GM19452 (cell line): ENCODE measurements at regions not wholly inside any gene's neighbourhood (a gene's known extent, or its start where the extent isn't known, plus 50 kb on each side); places are given as distances from the start of the nearest gene placed in this dataset.

Source experiments
- ATAC-seq: cut with Tn5 transposase; IDR thresholded peaks from one replicate; pipeline ENCODE4 v1.9.1; 2021; ENCODE audit not compliant: unreplicated experiment

DNA sequence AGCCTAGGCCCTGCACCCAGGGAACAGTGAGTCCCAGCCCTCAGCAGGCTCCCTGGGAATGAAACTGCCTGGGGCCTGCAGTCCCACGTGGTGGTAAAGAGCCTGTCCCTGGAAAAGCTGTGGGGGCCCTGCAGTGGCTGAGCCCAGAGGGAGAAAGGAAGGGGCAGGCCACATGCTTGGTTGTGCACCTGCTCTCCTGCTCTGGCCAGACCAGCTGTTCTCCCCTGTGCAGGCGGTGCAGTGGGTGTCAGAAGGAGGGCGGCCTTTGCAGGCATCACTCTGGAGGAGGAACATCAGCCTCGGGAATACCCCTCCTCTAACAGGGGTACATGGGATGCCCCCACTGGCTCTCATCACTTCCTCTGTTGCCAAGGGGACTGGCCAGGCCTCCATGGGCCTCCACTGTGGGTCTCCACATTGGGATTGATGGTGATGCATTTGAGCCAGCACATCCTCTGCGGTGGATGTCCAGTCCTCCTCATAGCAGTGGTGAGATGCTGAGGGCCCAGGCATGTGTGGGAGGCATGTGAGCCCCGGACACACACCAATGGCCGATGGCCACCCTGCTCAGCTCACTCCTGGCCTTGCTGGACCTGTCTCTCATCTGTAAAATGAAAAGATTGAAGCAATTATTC is 690.4 kb downstream of the BRD1 start:
- no peak for ATAC-seq

DNA sequence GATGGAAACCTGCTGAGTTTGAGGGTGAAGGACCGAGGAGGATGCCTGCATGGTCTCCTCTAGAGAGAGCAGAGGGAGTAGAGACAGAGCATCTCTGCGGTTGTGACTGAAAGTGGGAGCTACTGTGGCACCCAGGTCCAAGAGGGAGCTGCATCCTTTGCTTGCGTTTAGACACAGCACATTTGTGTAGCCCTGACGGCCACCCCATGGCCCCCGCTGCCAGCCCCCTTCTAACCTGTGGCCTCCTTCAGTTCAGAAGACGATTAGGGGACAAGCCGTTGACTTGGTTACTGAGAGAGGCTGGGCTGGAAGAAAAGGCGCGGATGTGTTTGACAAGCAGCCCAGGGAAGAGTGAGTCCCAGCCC is 690.9 kb downstream of the BRD1 start:
- no peak for ATAC-seq

DNA sequence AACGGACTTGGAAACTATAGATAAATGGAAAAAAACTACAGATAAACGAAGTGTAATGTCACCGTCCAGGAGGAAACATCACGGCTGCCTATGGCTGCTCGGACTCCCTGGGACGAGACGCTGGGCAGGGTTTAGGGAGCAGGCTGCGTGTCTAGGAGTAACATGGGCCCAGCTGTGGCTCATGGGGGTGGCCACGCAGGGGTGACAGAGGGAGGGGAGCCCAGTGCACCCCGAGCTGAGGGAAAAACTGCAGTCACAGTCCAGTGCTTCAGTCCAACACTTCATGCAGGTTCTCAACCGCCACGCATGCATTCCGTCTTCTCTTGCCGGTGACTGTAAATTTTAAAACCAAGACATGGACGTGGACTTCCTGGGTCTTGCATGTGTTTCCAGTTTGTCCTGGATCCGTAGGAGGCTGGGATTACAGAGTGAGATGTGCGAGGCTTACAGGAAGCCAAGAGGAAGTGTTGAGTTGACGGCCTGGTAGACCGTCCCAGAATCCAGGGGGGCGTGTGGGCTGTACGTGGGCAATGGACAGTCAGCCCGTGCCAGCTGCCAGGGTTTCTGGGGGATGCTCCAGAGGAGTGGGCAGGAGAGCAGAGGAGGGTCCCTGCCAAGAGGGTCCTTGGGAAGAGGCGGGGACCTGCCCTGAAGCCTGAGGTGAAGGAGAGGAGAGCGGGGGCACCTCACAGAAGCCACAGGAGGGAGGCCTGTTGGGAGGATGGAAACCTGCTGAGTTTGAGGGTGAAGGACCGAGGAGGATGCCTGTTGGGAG is 691.4 kb downstream of the BRD1 start:
- ATAC-seq, result no peak

DNA sequence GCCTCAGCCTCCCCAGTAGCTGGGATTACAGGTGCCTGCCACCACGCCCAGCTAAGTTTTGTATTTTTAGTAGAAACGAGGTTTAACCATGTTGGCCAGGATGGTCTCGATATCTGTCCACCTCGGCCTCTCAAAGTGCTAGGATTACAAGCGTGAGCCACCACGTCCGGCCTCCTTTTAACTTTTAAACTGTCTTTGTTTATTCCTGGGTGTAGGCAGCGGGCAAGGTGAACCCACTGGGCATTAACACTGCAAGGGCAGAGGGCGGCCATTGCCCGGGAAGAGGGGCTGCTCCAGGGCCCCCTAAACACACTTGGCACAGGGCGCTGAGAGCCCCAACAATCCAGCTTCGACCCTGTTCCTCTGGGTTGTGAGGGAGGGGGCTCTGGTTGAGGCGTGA is 693.6 kb downstream of the BRD1 start:
- ATAC-seq, result no peak

DNA sequence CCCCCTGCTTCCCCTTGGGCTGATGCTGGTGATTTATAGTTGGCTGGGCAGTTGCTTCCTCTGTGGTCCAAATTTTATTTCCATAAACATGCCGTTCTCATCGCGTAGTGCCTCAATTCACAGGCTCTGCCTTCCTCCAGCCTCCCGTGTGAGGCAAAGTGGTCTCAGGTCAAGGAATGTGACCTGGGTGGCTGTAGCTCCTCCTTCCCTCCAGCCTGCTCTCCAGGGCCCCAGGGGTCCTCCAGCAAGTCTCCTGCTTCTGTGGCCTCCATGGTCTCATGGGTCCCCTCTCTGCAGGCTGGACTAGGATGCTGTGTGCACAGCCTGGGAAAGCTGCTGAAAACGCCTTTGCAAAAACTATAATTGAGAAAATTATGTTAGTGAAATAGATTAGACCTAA is 694.1 kb downstream of the BRD1 start:
- ATAC-seq, result no peak

DNA sequence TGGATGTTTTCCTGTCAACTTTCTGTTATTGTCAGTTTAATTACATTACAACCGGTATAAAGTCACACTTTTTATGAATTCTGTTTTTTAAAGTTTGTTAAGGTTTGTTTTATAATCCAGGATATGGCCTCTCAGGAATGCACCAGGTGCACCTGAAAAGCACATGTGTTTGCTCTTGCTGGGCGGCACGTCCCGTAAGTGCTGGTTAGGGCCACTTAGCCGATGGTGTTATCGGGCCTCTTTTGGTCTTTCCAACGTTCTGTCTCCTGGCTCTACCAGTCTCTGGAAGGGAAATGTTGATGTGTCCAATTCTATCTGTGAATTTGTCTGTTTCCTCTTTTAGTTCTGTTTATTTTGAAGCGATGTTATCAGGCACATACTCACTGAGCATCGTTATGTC is 695.7 kb downstream of the BRD1 start:
- no peak for ATAC-seq

DNA sequence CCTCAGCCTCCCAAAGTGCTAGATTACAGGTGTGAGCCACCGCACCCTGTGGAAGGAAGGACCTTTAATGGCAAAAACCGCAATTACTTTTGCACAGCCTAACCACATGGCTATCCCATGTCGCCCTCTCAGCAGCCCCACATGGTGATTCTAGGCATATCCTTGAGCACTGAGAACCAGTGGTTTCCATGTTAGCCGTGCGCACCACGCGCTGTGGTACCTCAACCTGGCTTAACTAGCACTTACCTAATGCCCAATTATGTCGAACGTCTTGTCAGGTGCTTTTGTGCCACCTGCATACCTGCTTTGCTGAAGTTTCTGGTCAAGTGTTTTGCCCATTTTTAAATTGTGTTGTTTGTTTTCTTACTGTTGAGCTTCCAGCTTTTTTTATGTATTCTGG is 697.9 kb downstream of the BRD1 start:
- no peak for ATAC-seq

DNA sequence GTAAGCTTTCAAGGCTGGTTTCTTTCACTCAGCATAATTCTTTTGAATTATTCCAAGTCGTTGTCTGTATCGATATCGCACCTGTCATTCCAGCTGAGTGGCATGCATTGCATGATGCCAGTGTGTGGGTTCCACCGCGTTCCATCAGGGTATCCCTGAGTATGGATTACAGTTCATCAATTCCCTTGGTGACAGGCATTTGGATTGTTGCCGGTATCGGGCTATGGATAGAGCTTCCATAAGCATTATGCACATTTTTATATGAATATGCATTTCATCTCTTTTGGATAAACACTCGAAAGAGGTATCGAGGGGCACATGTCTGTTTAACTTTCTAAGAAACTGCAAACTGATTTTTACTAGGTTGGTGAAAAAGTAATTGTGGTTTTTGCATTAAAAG is 698.8 kb downstream of the BRD1 start:
- no peak for ATAC-seq

DNA sequence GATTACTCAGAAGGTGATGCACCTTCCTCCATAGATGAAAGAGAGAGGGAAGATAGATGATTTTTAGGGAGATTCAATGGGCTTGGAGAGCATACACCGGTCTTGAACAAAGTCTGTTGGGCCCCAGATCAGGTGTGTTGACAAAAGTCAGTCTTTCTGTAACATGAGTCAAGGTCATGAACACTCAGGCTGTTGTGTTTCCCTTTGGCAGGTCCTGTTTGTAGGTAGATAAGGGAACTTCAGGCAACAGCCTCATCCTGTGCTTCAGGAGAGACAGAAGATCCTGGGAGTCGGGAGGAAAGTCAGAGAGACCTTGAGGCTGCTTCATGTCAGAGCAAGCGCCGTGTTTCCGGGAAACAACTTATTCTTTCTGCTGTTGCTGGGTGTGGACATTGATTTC is 703.1 kb downstream of the BRD1 start:
- no peak for ATAC-seq

DNA sequence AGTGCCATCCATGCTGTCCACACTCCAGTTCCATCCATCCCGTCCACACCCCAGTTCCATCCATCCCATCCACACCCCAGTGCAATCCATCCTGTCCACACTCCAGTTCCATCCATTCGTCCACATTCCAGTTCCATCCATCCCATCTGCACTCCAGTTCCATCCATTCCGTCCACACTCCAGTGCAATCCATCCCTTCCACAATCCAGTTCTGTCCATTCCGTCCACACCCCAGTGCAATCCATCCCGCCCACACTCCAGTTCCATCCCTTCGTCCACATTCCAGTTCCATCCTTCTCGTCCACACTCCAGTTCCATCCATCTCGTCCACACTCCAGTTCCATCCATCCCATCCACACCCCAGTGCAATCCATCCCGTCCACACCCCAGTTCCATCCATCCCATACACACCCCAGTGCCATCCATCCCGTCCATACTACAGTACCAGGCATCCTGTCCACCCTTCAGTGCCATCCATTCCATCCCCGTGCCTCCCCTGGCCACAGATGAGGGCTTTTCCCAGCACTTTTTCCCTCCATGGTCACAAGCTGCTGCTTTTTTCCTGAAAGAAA is 704.0 kb downstream of the BRD1 start:
- no peak for ATAC-seq

DNA sequence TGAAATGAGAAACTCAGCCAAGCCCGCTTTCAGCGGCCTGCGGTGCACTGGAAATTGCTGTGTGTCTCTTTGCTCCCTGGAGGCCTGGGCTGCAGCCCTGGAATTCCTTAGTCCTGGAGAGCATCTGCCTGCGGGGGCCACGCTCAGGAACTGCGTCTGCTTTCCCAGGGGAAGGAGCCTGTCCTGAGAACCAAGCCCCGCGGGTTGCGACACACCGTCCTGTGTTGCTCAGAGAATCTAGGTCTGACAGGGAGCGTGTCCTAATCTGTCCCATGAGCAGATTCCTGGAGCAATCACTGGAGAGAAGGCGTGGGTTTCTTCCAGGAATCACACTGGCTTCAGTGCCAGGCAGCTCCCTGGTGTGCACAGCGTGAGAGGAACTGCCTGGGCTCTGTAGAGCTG is 708.1 kb downstream of the BRD1 start:
- no peak for ATAC-seq

DNA sequence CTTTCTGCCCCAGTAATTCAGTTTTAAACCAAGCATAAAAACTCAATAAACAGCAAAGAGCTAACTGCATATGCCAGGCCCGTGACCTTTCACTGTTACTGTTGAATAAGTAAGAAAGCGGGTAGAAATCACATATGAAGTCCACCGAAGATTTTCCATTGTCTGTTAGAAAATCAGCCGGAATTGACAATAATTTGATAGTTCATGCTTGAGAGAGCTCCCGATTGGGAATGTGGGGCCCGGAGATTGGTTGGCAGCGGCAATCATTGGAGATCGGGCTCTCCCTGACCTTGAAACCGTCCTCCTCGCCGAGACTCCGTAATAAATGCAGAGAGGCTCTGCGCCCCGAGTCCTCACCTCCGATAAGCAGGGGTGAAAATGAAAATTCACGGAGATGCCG is 709.6 kb downstream of the BRD1 start:
- no peak for ATAC-seq

DNA sequence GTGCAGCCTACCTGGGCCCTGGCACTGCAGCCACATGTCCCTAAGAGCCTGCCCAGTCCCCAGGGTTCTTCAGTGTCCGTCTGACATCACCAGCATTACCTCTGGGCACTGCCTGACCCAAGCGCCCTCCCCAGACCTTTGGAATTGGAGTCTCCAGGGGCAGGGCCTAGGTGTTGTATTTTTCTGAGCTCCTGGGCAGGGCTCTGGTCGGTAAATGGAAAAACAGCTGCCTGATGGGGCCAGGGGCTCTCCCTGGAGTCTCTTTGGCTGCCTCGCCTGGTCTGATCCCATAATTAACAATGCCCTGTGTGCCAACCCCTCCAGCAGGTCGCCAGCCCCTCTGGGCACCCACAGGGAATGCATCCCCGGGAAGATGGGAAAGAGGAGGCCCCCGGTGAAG is 710.2 kb downstream of the BRD1 start:
- ATAC-seq, result no peak

DNA sequence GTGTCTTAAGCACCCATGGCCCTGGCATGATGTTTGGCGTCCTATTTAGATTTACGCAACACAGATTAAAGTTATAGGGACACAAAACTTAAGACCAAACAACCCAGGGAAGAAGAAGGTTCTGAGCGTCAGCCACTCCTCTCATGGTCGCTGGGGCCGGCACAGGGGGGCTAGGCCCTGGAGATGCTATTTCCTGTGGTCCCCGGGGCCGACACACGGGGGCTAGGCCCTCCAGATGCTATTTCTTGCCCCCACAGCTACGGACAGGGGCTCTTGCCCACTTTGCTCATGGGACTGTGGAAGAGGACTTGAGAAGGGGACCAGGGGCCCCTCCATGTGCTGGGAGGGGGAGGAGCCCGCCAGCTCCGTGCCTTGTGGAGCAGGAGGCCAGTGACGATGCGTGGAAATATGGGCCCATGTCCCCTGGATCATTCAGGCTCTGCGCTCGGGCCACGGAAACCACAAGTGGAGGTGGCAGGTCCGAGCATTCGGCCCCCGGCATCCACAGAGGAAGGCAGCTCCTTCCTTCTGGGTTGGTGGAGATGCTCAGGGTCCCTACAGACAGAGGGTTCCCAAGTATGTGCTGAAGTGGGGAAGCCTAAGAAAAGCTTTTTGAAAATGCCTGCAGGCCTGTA is 711.1 kb downstream of the BRD1 start:
- no peak for ATAC-seq

DNA sequence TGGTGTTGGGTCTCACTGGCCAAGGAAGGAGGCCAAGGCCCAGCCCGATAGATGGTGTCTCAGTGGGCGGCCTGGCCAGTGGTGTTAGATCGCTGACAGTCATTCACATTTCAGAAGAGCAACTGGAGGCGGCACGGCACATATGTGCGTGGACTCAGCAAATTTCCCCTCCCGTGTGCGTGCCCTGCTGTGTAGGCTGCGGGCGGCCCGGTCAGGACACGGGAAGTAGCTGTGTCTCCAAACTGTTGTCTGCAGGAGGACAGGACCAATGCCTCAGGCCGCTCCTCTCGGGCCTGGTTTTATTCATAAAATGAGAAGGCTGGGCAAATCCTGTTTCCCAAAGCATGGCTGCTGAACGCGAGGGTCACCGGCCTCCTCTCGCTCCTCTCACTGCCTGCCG is 711.7 kb downstream of the BRD1 start:
- ATAC-seq, result no peak

DNA sequence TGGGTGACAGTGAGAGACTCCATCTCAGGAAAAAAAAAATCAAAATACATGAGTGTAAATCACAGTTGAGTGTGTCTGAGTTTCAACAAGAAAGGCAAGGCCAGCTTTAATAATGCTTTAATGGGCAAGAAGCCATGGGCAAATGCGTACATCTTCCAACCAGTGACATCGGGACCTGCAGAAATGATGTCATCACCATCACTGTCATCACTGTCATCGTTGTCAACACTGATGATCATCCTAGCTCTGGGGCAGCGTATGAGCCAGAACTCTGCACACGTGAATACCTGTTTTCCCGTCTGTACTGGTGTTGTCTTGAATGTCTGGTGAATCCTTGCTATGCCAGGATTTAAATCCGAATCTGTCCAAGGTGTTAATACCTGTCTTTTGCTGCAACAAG is 712.5 kb downstream of the BRD1 start:
- no peak for ATAC-seq

DNA sequence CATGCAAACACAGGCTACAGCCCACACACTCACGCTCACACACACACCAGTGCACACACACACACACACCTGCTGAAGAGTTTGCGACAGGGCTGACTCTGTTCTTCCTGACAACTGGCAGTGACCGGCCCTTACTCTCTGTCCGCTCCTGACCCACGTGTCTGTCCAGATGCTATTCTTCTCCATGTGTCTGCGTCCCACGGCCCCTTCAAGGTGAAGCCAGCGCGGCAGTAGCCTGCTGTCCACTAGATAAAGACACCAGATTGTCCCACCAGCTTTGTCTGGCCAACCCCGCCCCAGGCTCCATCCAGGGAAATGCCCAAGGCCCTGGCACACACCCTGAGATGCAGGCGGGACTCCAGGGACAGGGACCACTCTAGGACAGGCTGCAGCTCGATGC is 713.9 kb downstream of the BRD1 start:
- no peak for ATAC-seq

DNA sequence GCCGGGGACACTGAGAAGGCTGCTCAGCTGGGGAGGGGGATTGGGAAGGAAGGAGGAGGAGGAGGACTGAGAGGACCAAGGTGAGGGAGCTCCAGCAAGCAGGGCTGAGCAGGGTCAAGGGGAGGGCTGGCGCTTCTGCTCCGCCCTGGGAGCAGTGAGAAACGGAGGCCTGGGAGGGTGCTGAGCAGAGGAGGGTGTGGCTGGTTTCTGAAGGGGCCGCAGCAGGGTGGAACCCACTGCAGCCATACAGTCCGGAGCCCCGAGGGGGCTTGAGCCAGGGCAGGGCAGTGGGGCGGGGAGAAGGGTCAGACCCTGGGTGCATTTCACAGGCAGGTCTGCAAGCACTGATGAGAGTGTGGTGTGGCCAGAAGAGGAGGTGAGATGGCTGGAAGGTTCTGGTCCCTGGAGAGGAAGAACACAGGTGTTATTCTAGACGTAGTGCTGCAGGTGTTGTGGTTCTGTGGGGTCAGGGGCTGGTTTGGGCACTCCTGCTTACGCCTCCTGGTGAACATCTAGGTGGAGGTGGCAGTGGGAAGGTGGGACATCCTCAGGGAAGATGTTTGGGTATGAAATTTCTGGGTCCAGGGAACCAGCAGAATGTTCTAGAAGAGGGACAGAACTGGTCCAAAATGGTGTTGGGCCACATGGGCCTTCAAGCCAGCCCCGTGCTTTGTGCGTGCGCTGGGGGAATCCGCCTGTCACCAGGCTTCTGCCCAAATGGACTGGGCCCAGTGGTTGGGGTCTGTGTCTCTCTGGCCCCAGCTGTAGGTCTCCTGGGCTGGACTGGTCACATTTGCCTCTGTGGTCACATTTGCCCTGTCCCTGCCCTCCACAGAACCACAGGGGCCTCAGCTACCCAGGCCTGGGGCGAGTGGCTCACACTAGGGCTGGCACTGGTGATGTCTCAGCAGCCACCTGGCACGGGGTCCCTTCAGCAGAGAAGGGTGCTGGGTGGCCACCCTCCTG is 714.7 kb downstream of the BRD1 start:
- ATAC-seq, result no peak

DNA sequence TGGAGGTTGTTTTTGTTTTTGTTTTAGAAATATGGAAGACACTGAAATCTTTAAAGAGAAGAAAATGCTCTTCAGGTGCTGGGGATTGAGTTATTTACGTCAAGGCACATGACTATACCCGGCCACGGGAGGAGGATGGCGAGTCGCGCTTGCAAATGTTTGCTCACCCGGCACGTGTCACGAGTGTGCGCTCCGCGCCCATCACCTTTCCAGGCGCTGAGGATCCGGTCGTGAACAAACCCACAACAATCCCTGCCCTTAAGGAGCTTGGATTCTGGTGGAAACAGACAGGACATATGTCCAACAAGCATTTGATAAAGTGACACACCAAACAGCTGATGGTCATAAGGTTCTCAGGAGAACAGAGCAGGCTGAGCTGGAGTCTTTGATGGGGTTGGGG is 715.5 kb downstream of the BRD1 start:
- no peak for ATAC-seq

DNA sequence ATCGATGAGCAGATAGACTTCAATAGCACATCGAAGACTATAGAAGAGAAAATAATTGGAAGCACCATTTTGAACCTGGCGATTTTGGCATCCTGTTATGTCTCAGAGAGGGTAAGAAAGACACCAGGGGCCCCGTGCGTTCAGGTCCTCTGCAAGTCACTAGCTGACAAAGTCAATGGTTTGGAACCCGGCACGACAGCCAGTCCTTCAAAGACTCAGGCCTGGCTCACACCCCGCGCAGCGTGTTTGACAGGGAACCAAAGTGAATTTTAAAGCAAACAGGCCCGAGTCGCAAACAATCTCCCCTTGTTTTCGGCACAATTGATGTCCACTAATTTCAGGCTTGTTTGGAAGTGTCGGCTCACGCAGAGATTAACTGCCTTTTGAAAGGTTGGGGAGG is 716.6 kb downstream of the BRD1 start:
- no peak for ATAC-seq
